Suprapubic skin (tissue), 4 donors: ENCODE measurements at regions not wholly inside any gene's neighbourhood (a gene's known extent, or its start where the extent isn't known, plus 50 kb on each side); places are given as distances from the start of the nearest gene placed in this dataset.

Experiments used
- EP300 ChIP-seq: sonication (generic); formaldehyde crosslinking; IDR thresholded peaks from one replicate; pipeline ENCODE4 v1.6.1; 2017; ENCODE audit warnings: antibody characterized with exemption
- POLR2A ChIP-seq, 2 donors: fragments of 450-650 bp; IDR thresholded peaks; one replicate each; pipeline ENCODE4 v1.6.1; 2017; ENCODE audit warnings: antibody characterized with exemption in 2 of 2, mild to moderate bottlenecking in 2 of 2, moderate library complexity in 2 of 2
- POLR2AphosphoS5 ChIP-seq, 3 donors: sonication (generic); formaldehyde crosslinking; IDR thresholded peaks; one replicate each; pipeline ENCODE4 v1.6.1; 2017; ENCODE audit warnings: antibody characterized with exemption in 3 of 3
- TF ChIP-seq, protein P1 (sequence below), 2 donors: fragments of 200-600 bp in 1 of 2; fragments of 450-650 bp in 1 of 2; sonication (generic) in 1 of 2; IDR thresholded peaks; one replicate each; pipeline ENCODE4 v1.5.1; 2016 to 2019; ENCODE audit warnings: antibody characterized with exemption in 2 of 2, mild to moderate bottlenecking in 1 of 2, moderate library complexity in 1 of 2

- TF ChIP-seq POLR2AphosphoS5 (IDR thresholded peaks at IDR 0.05) (no peak), EP300 (no peak), POLR2A (IDR thresholded peaks at IDR 0.05) (no peak)
- TF ChIP-seq, protein P1, sequence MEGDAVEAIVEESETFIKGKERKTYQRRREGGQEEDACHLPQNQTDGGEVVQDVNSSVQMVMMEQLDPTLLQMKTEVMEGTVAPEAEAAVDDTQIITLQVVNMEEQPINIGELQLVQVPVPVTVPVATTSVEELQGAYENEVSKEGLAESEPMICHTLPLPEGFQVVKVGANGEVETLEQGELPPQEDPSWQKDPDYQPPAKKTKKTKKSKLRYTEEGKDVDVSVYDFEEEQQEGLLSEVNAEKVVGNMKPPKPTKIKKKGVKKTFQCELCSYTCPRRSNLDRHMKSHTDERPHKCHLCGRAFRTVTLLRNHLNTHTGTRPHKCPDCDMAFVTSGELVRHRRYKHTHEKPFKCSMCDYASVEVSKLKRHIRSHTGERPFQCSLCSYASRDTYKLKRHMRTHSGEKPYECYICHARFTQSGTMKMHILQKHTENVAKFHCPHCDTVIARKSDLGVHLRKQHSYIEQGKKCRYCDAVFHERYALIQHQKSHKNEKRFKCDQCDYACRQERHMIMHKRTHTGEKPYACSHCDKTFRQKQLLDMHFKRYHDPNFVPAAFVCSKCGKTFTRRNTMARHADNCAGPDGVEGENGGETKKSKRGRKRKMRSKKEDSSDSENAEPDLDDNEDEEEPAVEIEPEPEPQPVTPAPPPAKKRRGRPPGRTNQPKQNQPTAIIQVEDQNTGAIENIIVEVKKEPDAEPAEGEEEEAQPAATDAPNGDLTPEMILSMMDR (IDR thresholded peaks at IDR 0.05) = no peak
Measured at GRCh38 chr17:31697838-31698237, 161.2 kb downstream of the COPRS start.
